ENCODE measurements at regions not wholly inside any gene's neighbourhood (a gene's known extent, or its start where the extent isn't known, plus 50 kb on each side); places are given as distances from the start of the nearest gene placed in this dataset.

DNA sequence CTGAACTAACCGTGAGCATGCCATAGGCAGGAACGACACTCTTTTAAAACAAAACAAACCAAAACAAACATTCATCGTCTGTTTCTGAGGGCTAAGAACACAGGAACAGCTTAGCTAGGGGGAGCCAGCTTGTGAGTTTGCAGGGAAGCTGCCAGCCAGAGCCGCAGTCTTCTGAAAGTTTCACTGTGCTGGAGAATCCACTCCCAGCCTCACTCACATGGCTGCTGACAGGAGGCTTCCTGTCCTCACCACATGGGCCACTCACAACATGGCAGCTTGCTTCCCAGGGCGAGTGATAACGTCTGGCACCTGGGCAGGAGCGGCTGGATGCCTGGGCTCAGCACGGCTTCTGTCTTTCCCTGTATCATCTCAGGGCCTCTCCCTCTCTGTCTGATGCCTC, 275.2 kb downstream of the MSX2 start:
- Histone ChIP-seq H3K36me3 (replicated peaks in 1 of 2) (no peaks in the 10 kb centered on the region), H3K4me3 (no peak overlapping the region), H3K27me3 (no peaks in the 10 kb centered on the region), H3K27ac (no peak overlapping the region), H3K9me3 (replicated peaks in 1 of 3) (no peaks in the 10 kb centered on the region), H3K4me1 (replicated peaks in 1 of 2) (no peaks in the 10 kb centered on the region)
- intact Hi-C loops (cut with DNase I) = no loop called here
- TF ChIP-seq POLR2A (IDR thresholded peaks at IDR 0.05) = no peak
- TF ChIP-seq, protein P1, sequence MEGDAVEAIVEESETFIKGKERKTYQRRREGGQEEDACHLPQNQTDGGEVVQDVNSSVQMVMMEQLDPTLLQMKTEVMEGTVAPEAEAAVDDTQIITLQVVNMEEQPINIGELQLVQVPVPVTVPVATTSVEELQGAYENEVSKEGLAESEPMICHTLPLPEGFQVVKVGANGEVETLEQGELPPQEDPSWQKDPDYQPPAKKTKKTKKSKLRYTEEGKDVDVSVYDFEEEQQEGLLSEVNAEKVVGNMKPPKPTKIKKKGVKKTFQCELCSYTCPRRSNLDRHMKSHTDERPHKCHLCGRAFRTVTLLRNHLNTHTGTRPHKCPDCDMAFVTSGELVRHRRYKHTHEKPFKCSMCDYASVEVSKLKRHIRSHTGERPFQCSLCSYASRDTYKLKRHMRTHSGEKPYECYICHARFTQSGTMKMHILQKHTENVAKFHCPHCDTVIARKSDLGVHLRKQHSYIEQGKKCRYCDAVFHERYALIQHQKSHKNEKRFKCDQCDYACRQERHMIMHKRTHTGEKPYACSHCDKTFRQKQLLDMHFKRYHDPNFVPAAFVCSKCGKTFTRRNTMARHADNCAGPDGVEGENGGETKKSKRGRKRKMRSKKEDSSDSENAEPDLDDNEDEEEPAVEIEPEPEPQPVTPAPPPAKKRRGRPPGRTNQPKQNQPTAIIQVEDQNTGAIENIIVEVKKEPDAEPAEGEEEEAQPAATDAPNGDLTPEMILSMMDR (IDR thresholded peaks at IDR 0.05) = no peak
- WGBS, 4 donors = 34 to 48% (median 40%) methylated on average over 7 to 8 of the region's 8 CpGs
- no peak for DNase-seq

DNA sequence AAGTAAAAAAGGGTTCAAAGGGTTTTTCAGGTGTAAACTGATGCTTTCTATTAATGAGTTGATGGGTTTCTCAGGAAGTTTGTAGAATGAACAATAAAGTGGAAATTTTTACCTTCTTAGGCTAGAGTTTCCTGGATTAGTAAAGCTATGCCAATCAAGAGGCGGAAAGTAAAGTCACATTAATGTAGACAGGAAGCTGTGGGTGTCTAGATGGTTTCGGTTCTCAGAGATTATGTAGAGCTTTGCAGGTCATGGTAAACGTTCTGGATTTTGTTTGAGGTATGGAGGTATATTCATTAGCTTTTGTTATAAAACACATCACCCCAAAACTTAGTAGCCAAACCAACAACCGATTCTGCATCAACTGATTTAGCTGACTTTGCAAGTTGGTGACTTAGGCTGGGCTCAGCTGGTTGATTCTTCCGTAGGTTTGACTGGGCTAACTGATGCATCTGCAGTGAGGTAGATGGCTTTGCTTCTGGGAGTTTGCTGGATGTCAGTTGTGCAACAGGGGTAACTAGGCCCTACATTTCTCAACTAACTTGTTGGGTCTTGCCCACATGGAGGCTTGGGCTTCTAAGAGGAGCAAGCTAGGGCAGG, 273.8 kb downstream of the MSX2 start:
- WGBS, 4 donors = 78 to 84% (median 82%) methylated on average over 5 of the region's 5 CpGs
- DNase-seq = no peak
- no peak overlapping the region for H3K4me3 ChIP-seq

DNA sequence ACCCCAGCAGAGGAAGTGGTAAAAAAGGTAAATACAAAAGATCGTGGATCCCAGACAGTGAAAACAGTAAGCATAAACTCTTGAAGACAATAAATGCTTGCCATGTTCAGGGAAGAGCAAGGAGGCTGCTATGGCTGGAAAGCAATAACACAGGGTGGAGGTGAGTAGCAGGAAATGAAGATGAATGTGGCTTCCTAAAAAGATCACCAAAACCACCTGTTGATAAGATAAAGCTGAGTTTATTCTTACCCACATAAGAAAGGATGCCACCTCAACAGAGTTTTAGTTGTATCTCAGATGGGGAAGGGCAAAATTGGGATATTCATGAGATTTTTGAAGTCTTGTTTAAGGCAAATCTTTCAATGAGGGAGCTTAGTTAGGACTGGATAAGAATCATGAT, 273.3 kb downstream of the MSX2 start:
- H3K4me1 ChIP-seq (replicated peaks in 1 of 2) = no peaks in the 10 kb centered on the region
- H3K36me3 ChIP-seq (replicated peaks in 1 of 2) = no peaks in the 10 kb centered on the region
- no peak for DNase-seq
- intact Hi-C loops (cut with DNase I) = no loop called here
- TF ChIP-seq, protein P1 (IDR thresholded peaks at IDR 0.05) = no peak
- TF ChIP-seq POLR2A (IDR thresholded peaks at IDR 0.05) = no peak
- no peak overlapping the region for H3K4me3 ChIP-seq
- peaks cover 4% of the 10 kb centered on the region for H3K27me3 ChIP-seq
- WGBS, 4 donors = 0 to 37% (median 29%) methylated on average over 1 of the region's 1 CpG
- H3K27ac ChIP-seq = no peak overlapping the region
- H3K9me3 ChIP-seq (replicated peaks in 1 of 3) = no peaks in the 10 kb centered on the region

More for the DNA sequence above, 273.8 kb downstream of the MSX2 start:
- TF ChIP-seq, protein P1 (IDR thresholded peaks at IDR 0.05) = no peak
- TF ChIP-seq POLR2A (IDR thresholded peaks at IDR 0.05) = no peak
- Histone ChIP-seq H3K36me3 (replicated peaks in 1 of 2) (no peaks in the 10 kb centered on the region), H3K9me3 (replicated peaks in 1 of 3) (no peaks in the 10 kb centered on the region), H3K4me1 (replicated peaks in 1 of 2) (no peaks in the 10 kb centered on the region), H3K27me3 (peaks cover 4% of the 10 kb centered on the region), H3K27ac (no peak overlapping the region)
- intact Hi-C loops (cut with DNase I) = no loop called here

DNA sequence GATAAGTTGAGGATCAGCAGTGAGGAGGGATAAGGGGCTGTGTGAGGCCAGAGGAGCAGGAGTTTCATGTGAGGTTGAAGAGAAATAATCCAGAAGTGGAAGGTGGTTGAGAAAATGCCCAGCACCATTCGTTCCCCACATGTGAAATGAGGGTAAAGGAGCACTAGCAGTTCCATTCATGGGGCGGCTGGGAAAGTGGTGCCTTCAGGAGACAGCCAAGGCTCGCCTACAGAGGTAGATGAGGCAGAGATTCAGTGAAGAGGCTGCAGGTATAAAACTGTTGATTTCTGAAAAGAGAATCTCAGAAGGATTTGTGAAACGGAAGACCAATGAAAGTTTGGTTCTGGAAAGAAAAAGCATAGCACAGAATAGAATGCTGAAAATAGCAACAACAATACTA, 272.6 kb downstream of the MSX2 start:
- Histone ChIP-seq H3K27me3 (peaks cover 4% of the 10 kb centered on the region), H3K9me3 (replicated peaks in 1 of 3) (no peaks in the 10 kb centered on the region), H3K4me3 (no peak overlapping the region), H3K27ac (no peak overlapping the region), H3K36me3 (replicated peaks in 1 of 2) (no peaks in the 10 kb centered on the region), H3K4me1 (replicated peaks in 1 of 2) (no peaks in the 10 kb centered on the region)
- WGBS, 4 donors = 75 to 85% (median 79%) methylated on average over 4 of the region's 4 CpGs
- TF ChIP-seq, protein P1 (IDR thresholded peaks at IDR 0.05) = no peak
- no peak for TF ChIP-seq POLR2A (IDR thresholded peaks at IDR 0.05)
- no peak for DNase-seq
- intact Hi-C loops (cut with DNase I) = no loop called here
